Adrenal gland (tissue), 9 donors: ENCODE measurements at regions not wholly inside any gene's neighbourhood (a gene's known extent, or its start where the extent isn't known, plus 50 kb on each side); places are given as distances from the start of the nearest gene placed in this dataset.
A peak's percentile ranks its signal among the peaks of the same experiment; 100 is the strongest.

ENCODE experiments used
- DNase-seq, 7 donors: peaks; one replicate each; pipeline ENCODE4 v3.0.0-alpha.2; 2019 to 2020
- H3K27ac ChIP-seq, 5 donors: fragments of 200-600 bp; sonication (generic) in 4 of 5; 1 replicate in 3 of 5; 2 replicates in 2 of 5; pipeline versions ENCODE4 v1.5.1 to v1.8.0; 2016 to 2020; ENCODE audit warnings: mild to moderate bottlenecking in 1 of 5
- H3K27me3 ChIP-seq: fragments of 200-600 bp; 2 replicates; pipeline ENCODE4 v1.8.0; 2021
- H3K36me3 ChIP-seq, 2 donors: fragments of 200-600 bp; replicated peaks in 1 of 2; 1 replicate in 1 of 2; 2 replicates in 1 of 2; pipeline versions ENCODE4 v1.5.1 to v1.8.0; 2018 to 2022
- H3K4me1 ChIP-seq, 2 donors: fragments of 200-600 bp; replicated peaks in 1 of 2; 1 replicate in 1 of 2; 2 replicates in 1 of 2; pipeline versions ENCODE4 v1.5.1 to v1.8.0; 2018 to 2021
- H3K4me3 ChIP-seq, 4 donors: fragments of 200-600 bp; sonication (generic) in 3 of 4; one replicate each; pipeline ENCODE4 v1.5.1; 2016 to 2018
- H3K9me3 ChIP-seq, 3 donors: fragments of 200-600 bp; sonication (generic) in 1 of 3; replicated peaks in 1 of 3; 1 replicate in 2 of 3; 2 replicates in 1 of 3; pipeline versions ENCODE4 v1.5.1 to v1.8.0; 2016 to 2021
- POLR2A ChIP-seq, 2 donors: fragments of 450-650 bp; IDR thresholded peaks; one replicate each; pipeline ENCODE4 v1.6.1; 2017; ENCODE audit warnings: antibody characterized with exemption in 2 of 2, mild to moderate bottlenecking in 2 of 2, moderate library complexity in 1 of 2
- WGBS, 4 donors: extraction: QIAGEN DNeasy Blood & Tissue Kit in 2 of 4; methylation state at CpG; one replicate each; pipeline versions ENCODE4 v1.1.5 to v1.1.7; 2013 to 2017; 5-methylcytosine and 5-hydroxymethylcytosine counted together
- intact Hi-C, 2 donors: fragments of 100-400 bp; cut with DNase I; formaldehyde crosslinking; loops; one replicate each; pipeline versions ENCODE4 v1.14.1 to v1.15.0; 2022 to 2023
- TF ChIP-seq, protein P1 (sequence below), 6 experiments: fragments of 450-650 bp in 4 of 6; fragments of 200-600 bp in 2 of 6; sonication (generic) in 1 of 6; IDR thresholded peaks; 1 replicate in 5 of 6; 2 replicates in 1 of 6; pipeline versions ENCODE4 v1.5.1 to v1.8.0; 2016 to 2021; ENCODE audit warnings: antibody characterized with exemption in 6 of 6, mild to moderate bottlenecking in 2 of 6, moderate library complexity in 1 of 6
- donor health status: healthy with polysubstance abuse.
- donor health status: Bipolar disorder and iron deficiency.
- donor health status: DM: yes; HTN: yes; CAD: no.
- donor health status: DM: no; HTN: no; CAD: no.
- donor health status: DM: no; HTN: no; CAD: no.

DNA sequence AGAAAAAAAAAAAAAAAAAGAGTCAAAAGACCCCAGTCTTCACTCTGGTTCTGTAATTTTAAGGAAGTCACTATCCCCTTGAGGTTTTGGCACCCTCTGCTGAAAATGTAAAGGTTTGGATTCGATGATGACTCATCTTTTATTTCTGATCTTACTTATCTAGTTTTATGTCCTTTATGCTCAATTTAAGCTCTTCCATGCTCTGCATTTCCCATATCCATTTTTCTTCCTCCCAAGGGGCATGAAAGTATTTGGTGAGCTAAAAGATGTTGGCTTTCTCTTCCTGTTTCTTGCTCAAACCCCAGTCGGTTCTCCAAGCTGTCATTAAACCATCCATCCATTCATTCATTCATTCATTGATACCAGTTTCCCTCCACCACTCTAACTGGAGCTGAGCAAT is 61.0 kb upstream of the CDON start:
- Histone ChIP-seq H3K4me1 (peaks cover 0 to 21% of the 10 kb centered on the region in 2 donors), H3K27ac (no peak overlapping the region), H3K9me3 (no peaks in the 10 kb centered on the region), H3K4me3 (no peak overlapping the region), H3K36me3 (no peaks in the 10 kb centered on the region), H3K27me3 (no peaks in the 10 kb centered on the region)
- TF ChIP-seq, protein P1, sequence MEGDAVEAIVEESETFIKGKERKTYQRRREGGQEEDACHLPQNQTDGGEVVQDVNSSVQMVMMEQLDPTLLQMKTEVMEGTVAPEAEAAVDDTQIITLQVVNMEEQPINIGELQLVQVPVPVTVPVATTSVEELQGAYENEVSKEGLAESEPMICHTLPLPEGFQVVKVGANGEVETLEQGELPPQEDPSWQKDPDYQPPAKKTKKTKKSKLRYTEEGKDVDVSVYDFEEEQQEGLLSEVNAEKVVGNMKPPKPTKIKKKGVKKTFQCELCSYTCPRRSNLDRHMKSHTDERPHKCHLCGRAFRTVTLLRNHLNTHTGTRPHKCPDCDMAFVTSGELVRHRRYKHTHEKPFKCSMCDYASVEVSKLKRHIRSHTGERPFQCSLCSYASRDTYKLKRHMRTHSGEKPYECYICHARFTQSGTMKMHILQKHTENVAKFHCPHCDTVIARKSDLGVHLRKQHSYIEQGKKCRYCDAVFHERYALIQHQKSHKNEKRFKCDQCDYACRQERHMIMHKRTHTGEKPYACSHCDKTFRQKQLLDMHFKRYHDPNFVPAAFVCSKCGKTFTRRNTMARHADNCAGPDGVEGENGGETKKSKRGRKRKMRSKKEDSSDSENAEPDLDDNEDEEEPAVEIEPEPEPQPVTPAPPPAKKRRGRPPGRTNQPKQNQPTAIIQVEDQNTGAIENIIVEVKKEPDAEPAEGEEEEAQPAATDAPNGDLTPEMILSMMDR (IDR thresholded peaks at IDR 0.05), result no peak
- TF ChIP-seq POLR2A (IDR thresholded peaks at IDR 0.05), result no peak
- DNase-seq, result no peak
- 33 to 50% (median 45%) methylated on average over 2 of the region's 2 CpGs for WGBS, 4 donors
- intact Hi-C loops, result no loop called here

DNA sequence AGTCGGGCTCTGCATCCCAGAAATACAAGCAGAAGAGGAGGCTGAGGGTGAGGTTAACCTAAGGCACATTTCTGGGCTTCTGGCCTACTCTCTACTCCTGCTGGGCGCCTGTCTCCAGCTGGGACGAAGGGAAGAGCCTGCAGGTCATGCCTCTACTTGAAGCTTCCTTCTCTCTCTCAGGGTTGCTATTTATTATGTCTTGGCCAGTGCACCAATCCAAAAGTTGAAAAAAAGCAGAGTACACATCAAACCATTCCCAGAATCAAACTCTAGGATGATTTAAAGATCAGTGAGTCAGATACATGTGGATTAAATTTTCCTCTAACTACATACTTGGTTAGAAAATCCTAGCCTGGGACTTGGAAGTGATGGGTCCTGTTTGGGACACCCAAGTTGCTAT is 60.2 kb upstream of the CDON start:
- H3K4me1 ChIP-seq, result peaks cover 0 to 14% of the 10 kb centered on the region in 2 donors
- H3K27ac ChIP-seq, result peak overlapping the region in 1 of 5 donors; percentile 65
- no peaks in the 10 kb centered on the region for H3K36me3 ChIP-seq
- no peaks in the 10 kb centered on the region for H3K9me3 ChIP-seq
- no peak for TF ChIP-seq POLR2A (IDR thresholded peaks at IDR 0.05)
- TF ChIP-seq, protein P1 (IDR thresholded peaks at IDR 0.05), result no peak
- no peaks in the 10 kb centered on the region for H3K27me3 ChIP-seq
- H3K4me3 ChIP-seq, result no peak overlapping the region
- WGBS, 4 donors, result 70 to 87% (median 74%) methylated on average over 3 of the region's 3 CpGs
- no peak for DNase-seq
- intact Hi-C loops, result no loop called here

GRCh38 chr11:126121296-126121695 is 58.6 kb upstream of the CDON start:
- Histone ChIP-seq H3K27me3 (no peaks in the 10 kb centered on the region), H3K9me3 (no peaks in the 10 kb centered on the region), H3K27ac (no peak overlapping the region), H3K4me1 (peaks cover 0 to 12% of the 10 kb centered on the region in 2 donors), H3K36me3 (no peaks in the 10 kb centered on the region), H3K4me3 (no peak overlapping the region)
- intact Hi-C loops, result no loop called here
- TF ChIP-seq, protein P1 (IDR thresholded peaks at IDR 0.05), result no peak
- no peak for TF ChIP-seq POLR2A (IDR thresholded peaks at IDR 0.05)
- WGBS, 4 donors, result 68 to 95% (median 87%) methylated on average over 1 of the region's 1 CpG
- no peak for DNase-seq

DNA sequence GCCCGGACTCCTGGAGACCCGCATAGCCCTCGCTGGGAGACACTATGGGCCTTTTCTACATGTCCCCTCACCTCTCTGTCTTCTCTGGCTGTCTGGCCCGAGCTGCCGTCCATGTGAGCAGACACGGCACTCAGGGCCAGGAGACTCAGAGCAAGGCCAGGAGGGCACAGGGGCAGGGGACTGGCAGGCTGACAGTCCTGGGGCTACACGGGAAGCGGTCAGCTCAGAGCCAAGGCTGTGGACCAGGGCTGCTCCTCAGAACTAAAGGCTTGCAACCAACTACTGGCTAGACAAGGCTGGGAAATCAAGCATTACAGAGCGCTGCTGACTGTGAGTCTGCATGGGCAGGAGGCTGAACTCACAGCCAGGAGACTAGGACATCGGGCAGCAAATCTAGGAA is 56.1 kb upstream of the CDON start:
- Histone ChIP-seq H3K27me3 (no peaks in the 10 kb centered on the region), H3K36me3 (no peaks in the 10 kb centered on the region), H3K9me3 (no peaks in the 10 kb centered on the region), H3K27ac (no peak overlapping the region), H3K4me1 (peaks cover 4 to 22% of the 10 kb centered on the region in 2 donors), H3K4me3 (no peak overlapping the region)
- intact Hi-C loops, result no loop called here
- TF ChIP-seq POLR2A (IDR thresholded peaks at IDR 0.05), result no peak
- TF ChIP-seq, protein P1 (IDR thresholded peaks at IDR 0.05), result no peak
- no peak for DNase-seq
- 67 to 77% (median 70%) methylated on average over 10 of the region's 10 CpGs for WGBS, 4 donors
